Stomach (tissue), 4 donors: ENCODE measurements at regions not wholly inside any gene's neighbourhood (a gene's known extent, or its start where the extent isn't known, plus 50 kb on each side); places are given as distances from the start of the nearest gene placed in this dataset.

Experiments
- CTCF ChIP-seq, 7 experiments: fragments of 450-650 bp in 4 of 7; fragments of 200-600 bp in 3 of 7; sonication (generic) in 3 of 7; IDR thresholded peaks; one replicate each; pipeline ENCODE4 v1.5.1; 2016 to 2019; ENCODE audit warnings: antibody characterized with exemption in 7 of 7, control low read depth in 2 of 7, mild to moderate bottlenecking in 1 of 7
- EP300 ChIP-seq: sonication (generic); formaldehyde crosslinking; IDR thresholded peaks from one replicate; pipeline ENCODE4 v1.6.1; 2017; ENCODE audit warnings: antibody characterized with exemption
- POLR2A ChIP-seq, 4 donors: fragments of 450-650 bp; IDR thresholded peaks; one replicate each; pipeline ENCODE4 v1.6.1; 2016; ENCODE audit warnings: antibody characterized with exemption in 4 of 4, control low read depth in 2 of 4, mild to moderate bottlenecking in 1 of 4, moderate library complexity in 1 of 4
- POLR2AphosphoS5 ChIP-seq, 3 donors: sonication (generic); formaldehyde crosslinking; IDR thresholded peaks; one replicate each; pipeline ENCODE4 v1.6.1; 2016; ENCODE audit warnings: antibody characterized with exemption in 3 of 3

- TF ChIP-seq EP300 = no peak
- TF ChIP-seq CTCF (IDR thresholded peaks at IDR 0.05) = no peak
- no peak for TF ChIP-seq POLR2A (IDR thresholded peaks at IDR 0.05)
- no peak for TF ChIP-seq POLR2AphosphoS5 (IDR thresholded peaks at IDR 0.05)
Measured at GRCh38 chr6:71430018-71430417, 141.4 kb downstream of the OGFRL1 start.
